Breast epithelium (tissue), 4 donors: ENCODE measurements at regions not wholly inside any gene's neighbourhood (a gene's known extent, or its start where the extent isn't known, plus 50 kb on each side); places are given as distances from the start of the nearest gene placed in this dataset.

Experiments
- DNase-seq, 2 donors: peaks; one replicate each; pipeline ENCODE4 v3.0.0-alpha.2; 2019; ENCODE audit warnings: low spot score in 2 of 2
- H3K27ac ChIP-seq, 2 donors: fragments of 200-600 bp; sonication (generic) in 1 of 2; one replicate each; pipeline ENCODE4 v1.5.1; 2016 to 2019; ENCODE audit warnings: mild to moderate bottlenecking in 1 of 2
- H3K27me3 ChIP-seq, 2 donors: fragments of 200-600 bp; sonication (generic) in 1 of 2; one replicate each; pipeline versions ENCODE4 v1.5.1 to v1.6.0; 2017 to 2019; ENCODE audit warnings: control low read depth in 1 of 2, mild to moderate bottlenecking in 1 of 2
- H3K36me3 ChIP-seq: fragments of 200-600 bp; one replicate; pipeline ENCODE4 v1.5.1; 2019
- H3K4me1 ChIP-seq, 2 donors: fragments of 200-600 bp; sonication (generic); one replicate each; pipeline ENCODE4 v1.5.1; 2016 to 2019; ENCODE audit warnings: control low read depth in 1 of 2
- H3K4me3 ChIP-seq, 3 donors: fragments of 200-600 bp; sonication (generic); 1 replicate in 2 of 3; 2 replicates in 1 of 3; pipeline ENCODE4 v1.5.1; 2016 to 2019; ENCODE audit warnings: mild to moderate bottlenecking in 3 of 3, moderate library complexity in 2 of 3
- H3K9me3 ChIP-seq, 2 donors: fragments of 200-600 bp; sonication (generic) in 1 of 2; one replicate each; pipeline ENCODE4 v1.5.1; 2016 to 2019; ENCODE audit warnings: control low read depth in 1 of 2
- POLR2A ChIP-seq: fragments of 450-650 bp; IDR thresholded peaks from one replicate; pipeline ENCODE4 v1.6.1; 2016; ENCODE audit warnings: antibody characterized with exemption, mild to moderate bottlenecking, moderate library complexity
- POLR2AphosphoS5 ChIP-seq, 3 donors: sonication (generic); formaldehyde crosslinking; IDR thresholded peaks; one replicate each; pipeline ENCODE4 v1.6.1; 2017; ENCODE audit warnings: antibody characterized with exemption in 3 of 3
- intact Hi-C: fragments of 100-400 bp; cut with DNase I; formaldehyde crosslinking; loops from one replicate; pipeline ENCODE4 v1.15.1; 2023; ENCODE audit warnings: low total_unique reads
- TF ChIP-seq, protein P1 (sequence below), 3 donors: fragments of 450-650 bp; IDR thresholded peaks; one replicate each; pipeline ENCODE4 v1.5.1; 2016 to 2017; ENCODE audit warnings: antibody characterized with exemption in 3 of 3, mild to moderate bottlenecking in 3 of 3, moderate library complexity in 3 of 3

DNA sequence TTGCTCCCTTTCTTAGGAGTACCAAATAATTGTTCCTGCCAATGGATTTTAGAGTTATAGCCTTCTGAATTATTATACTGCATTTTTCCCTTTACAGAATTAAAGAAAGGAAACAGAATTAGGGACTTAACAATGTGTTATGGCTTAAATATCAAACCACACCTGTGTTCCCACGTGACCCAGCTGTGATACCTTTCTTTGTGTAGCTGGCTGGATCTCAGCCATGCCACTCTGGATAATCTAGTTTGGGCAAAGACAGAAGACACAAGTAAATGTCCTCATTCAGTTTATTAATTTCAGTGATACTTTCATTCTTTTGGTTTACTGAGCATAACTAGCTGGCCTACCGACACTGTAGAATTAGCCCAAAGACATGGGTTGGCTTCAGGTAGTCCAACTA, 417.2 kb upstream of the ADAMTS16 start:
- DNase-seq: no peak
- intact Hi-C loops: loop anchor here (10.0 kb wide), 1 partner anchor 1008 kb away; no protein-coding TSS in a partner anchor
- no peak overlapping the region for H3K27ac ChIP-seq
- no peak overlapping the region for H3K4me3 ChIP-seq
- TF ChIP-seq, protein P1, sequence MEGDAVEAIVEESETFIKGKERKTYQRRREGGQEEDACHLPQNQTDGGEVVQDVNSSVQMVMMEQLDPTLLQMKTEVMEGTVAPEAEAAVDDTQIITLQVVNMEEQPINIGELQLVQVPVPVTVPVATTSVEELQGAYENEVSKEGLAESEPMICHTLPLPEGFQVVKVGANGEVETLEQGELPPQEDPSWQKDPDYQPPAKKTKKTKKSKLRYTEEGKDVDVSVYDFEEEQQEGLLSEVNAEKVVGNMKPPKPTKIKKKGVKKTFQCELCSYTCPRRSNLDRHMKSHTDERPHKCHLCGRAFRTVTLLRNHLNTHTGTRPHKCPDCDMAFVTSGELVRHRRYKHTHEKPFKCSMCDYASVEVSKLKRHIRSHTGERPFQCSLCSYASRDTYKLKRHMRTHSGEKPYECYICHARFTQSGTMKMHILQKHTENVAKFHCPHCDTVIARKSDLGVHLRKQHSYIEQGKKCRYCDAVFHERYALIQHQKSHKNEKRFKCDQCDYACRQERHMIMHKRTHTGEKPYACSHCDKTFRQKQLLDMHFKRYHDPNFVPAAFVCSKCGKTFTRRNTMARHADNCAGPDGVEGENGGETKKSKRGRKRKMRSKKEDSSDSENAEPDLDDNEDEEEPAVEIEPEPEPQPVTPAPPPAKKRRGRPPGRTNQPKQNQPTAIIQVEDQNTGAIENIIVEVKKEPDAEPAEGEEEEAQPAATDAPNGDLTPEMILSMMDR (IDR thresholded peaks at IDR 0.05): no peak
- no peak for TF ChIP-seq POLR2AphosphoS5 (IDR thresholded peaks at IDR 0.05)
- no peak for TF ChIP-seq POLR2A
- no peaks in the 10 kb centered on the region for H3K27me3 ChIP-seq
- no peaks in the 10 kb centered on the region for H3K36me3 ChIP-seq
- H3K4me1 ChIP-seq: no peaks in the 10 kb centered on the region
- H3K9me3 ChIP-seq: no peaks in the 10 kb centered on the region

- Histone ChIP-seq H3K36me3 (no peaks in the 10 kb centered on the region), H3K4me1 (no peaks in the 10 kb centered on the region), H3K27ac (no peak overlapping the region), H3K27me3 (no peaks in the 10 kb centered on the region), H3K4me3 (no peak overlapping the region), H3K9me3 (no peaks in the 10 kb centered on the region)
- no peak for DNase-seq
- TF ChIP-seq, protein P1 (IDR thresholded peaks at IDR 0.05): no peak
- TF ChIP-seq POLR2A (no peak), POLR2AphosphoS5 (IDR thresholded peaks at IDR 0.05) (no peak)
- intact Hi-C loops: loop anchor here (10.0 kb wide), 1 partner anchor 1011 kb away; no protein-coding TSS in a partner anchor
These were observed 414.5 kb upstream of the ADAMTS16 start for GRCh38 chr5:4725594-4725993.

DNA sequence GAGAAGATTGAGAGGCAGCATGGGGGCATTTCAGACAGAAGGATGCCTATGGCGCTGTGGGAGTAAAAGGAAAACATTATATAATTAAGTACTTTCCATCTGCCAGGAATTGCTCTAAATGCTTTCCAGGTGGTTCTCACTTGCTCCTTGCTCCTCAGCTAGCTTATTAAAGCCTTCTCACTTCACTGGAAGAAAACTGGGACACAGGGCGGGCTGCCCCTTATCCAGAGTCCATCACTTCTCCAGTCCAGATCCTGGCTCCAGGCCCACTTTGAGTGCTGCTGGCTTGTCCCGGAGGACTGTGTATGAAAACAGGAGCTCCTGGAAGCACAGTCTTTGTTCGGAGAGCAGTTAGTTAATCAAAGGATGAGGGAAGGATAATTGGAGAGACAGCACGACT, 409.9 kb upstream of the ADAMTS16 start:
- Histone ChIP-seq H3K9me3 (no peaks in the 10 kb centered on the region), H3K36me3 (no peaks in the 10 kb centered on the region), H3K27ac (no peak overlapping the region), H3K4me3 (no peak overlapping the region), H3K4me1 (no peaks in the 10 kb centered on the region), H3K27me3 (no peaks in the 10 kb centered on the region)
- TF ChIP-seq POLR2A: no peak
- TF ChIP-seq, protein P1 (IDR thresholded peaks at IDR 0.05): no peak
- TF ChIP-seq POLR2AphosphoS5 (IDR thresholded peaks at IDR 0.05): no peak
- no peak for DNase-seq
- intact Hi-C loops: no loop called here

DNA sequence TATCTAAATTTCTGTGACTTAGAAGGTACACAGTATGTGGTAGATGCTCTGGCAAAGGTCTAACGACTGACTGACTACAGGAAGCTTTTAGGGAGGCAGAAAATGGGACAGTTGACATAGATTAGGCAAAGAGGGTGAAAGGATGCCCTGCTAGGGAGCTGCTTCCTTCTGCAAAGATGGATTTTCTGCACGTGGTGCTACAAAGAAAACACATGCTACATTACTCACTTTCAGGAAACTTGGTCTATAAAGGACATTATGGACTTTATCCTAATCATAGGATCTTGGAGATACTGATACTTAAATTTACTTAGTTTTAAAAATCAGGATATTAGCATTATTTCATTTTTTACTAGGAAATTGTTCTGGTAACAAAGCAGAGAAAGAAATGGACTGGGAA, 405.8 kb upstream of the ADAMTS16 start:
- Histone ChIP-seq H3K36me3 (no peaks in the 10 kb centered on the region), H3K27ac (no peak overlapping the region), H3K9me3 (no peaks in the 10 kb centered on the region), H3K4me3 (no peak overlapping the region), H3K27me3 (no peaks in the 10 kb centered on the region), H3K4me1 (no peaks in the 10 kb centered on the region)
- intact Hi-C loops: no loop called here
- no peak for TF ChIP-seq POLR2A
- TF ChIP-seq, protein P1 (IDR thresholded peaks at IDR 0.05): no peak
- no peak for TF ChIP-seq POLR2AphosphoS5 (IDR thresholded peaks at IDR 0.05)
- DNase-seq: no peak

DNA sequence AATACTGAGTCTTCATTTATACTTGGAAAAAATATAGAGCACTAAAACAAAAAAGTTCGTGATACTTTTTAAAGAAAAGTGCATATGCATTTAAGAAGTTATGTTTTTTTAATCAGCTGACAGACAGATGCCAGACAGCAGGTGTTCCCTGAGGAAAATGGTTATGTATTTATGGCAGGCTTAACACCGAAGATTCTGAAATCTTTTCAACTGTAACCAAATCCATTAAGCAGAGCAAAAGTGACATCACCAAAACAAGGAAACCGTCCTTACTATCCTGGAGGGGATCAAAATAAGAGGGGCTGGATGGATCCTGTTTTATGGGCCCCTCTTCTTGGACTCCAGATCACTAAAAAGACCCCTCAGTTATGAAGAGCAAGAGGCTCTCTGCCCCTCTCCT, 404.9 kb upstream of the ADAMTS16 start:
- TF ChIP-seq, protein P1 (IDR thresholded peaks at IDR 0.05): no peak
- TF ChIP-seq POLR2AphosphoS5 (IDR thresholded peaks at IDR 0.05): no peak
- TF ChIP-seq POLR2A: no peak
- no peaks in the 10 kb centered on the region for H3K4me1 ChIP-seq
- no peaks in the 10 kb centered on the region for H3K9me3 ChIP-seq
- intact Hi-C loops: no loop called here
- no peak overlapping the region for H3K4me3 ChIP-seq
- no peak overlapping the region for H3K27ac ChIP-seq
- no peaks in the 10 kb centered on the region for H3K27me3 ChIP-seq
- DNase-seq: no peak
- H3K36me3 ChIP-seq: no peaks in the 10 kb centered on the region
